ENCODE measurements at regions not wholly inside any gene's neighbourhood (a gene's known extent, or its start where the extent isn't known, plus 50 kb on each side); places are given as distances from the start of the nearest gene placed in this dataset.

- TF ChIP-seq, protein P1, sequence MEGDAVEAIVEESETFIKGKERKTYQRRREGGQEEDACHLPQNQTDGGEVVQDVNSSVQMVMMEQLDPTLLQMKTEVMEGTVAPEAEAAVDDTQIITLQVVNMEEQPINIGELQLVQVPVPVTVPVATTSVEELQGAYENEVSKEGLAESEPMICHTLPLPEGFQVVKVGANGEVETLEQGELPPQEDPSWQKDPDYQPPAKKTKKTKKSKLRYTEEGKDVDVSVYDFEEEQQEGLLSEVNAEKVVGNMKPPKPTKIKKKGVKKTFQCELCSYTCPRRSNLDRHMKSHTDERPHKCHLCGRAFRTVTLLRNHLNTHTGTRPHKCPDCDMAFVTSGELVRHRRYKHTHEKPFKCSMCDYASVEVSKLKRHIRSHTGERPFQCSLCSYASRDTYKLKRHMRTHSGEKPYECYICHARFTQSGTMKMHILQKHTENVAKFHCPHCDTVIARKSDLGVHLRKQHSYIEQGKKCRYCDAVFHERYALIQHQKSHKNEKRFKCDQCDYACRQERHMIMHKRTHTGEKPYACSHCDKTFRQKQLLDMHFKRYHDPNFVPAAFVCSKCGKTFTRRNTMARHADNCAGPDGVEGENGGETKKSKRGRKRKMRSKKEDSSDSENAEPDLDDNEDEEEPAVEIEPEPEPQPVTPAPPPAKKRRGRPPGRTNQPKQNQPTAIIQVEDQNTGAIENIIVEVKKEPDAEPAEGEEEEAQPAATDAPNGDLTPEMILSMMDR (IDR thresholded peaks at IDR 0.05): no peak
- TF ChIP-seq EZH2 (IDR thresholded peaks at IDR 0.05; ENCODE audit: borderline replicate concordance, insufficient read depth, low read depth, low read length, poor library complexity, severe bottlenecking): no peak
These were observed 107.9 kb upstream of the WSCD2 start for GRCh38 chr12:108021141-108021540.
